Osteocyte (in vitro differentiated cells): ENCODE measurements at regions not wholly inside any gene's neighbourhood (a gene's known extent, or its start where the extent isn't known, plus 50 kb on each side); places are given as distances from the start of the nearest gene placed in this dataset.
"Not testable (repeated sequence)": the region's sequence is repeated elsewhere in the genome, so short reads cannot be mapped to it uniquely, and the experiment has no call there.

Experiments used
- DNase-seq: peaks from one replicate; pipeline ENCODE4 v3.0.0; 2021; ENCODE audit warnings: mixed read lengths; ENCODE audit not compliant: unreplicated experiment; ENCODE audit errors: extremely low spot score
- H3K27ac Mint-ChIP-seq: one replicate; pipeline ENCODE4 v1.8.0; 2021; ENCODE audit warnings: mild to moderate bottlenecking, mixed read lengths; ENCODE audit not compliant: unreplicated experiment
- H3K27me3 Mint-ChIP-seq: one replicate; pipeline ENCODE4 v1.8.0; 2021; ENCODE audit warnings: mixed read lengths; ENCODE audit not compliant: unreplicated experiment
- H3K36me3 Mint-ChIP-seq: one replicate; pipeline ENCODE4 v1.8.0; 2021; ENCODE audit warnings: mixed read lengths; ENCODE audit not compliant: unreplicated experiment
- H3K4me1 Mint-ChIP-seq: one replicate; pipeline ENCODE4 v1.8.0; 2021; ENCODE audit warnings: mixed read lengths; ENCODE audit not compliant: unreplicated experiment
- H3K4me3 Mint-ChIP-seq: one replicate; pipeline ENCODE4 v1.8.0; 2021; ENCODE audit warnings: mild to moderate bottlenecking, moderate library complexity, mixed read lengths; ENCODE audit not compliant: unreplicated experiment
- H3K9me3 Mint-ChIP-seq: one replicate; pipeline ENCODE4 v1.8.0; 2021; ENCODE audit warnings: mixed read lengths; ENCODE audit not compliant: unreplicated experiment
- CTCF ChIP-seq: fragments of 200-600 bp; sonication (generic); IDR thresholded peaks from 2 replicates; pipeline ENCODE4 v1.5.0; 2021; ENCODE audit warnings: antibody characterized with exemption, mild to moderate bottlenecking, moderate library complexity

- not testable (repeated sequence) for DNase-seq, H3K27me3 Mint-ChIP-seq, H3K36me3 Mint-ChIP-seq, H3K4me3 Mint-ChIP-seq, H3K27ac Mint-ChIP-seq, H3K4me1 Mint-ChIP-seq
- peaks cover 16% of the 10 kb centered on the region for H3K9me3 Mint-ChIP-seq
Measured at GRCh38 chr1:176396604-176397395, 66.2 kb upstream of the PAPPA2 start.

GRCh38 chr1:176391621-176392020, 71.4 kb upstream of the PAPPA2 start:
- H3K9me3 Mint-ChIP-seq, result peaks cover 21% of the 10 kb centered on the region
- no peak overlapping the region for H3K4me3 Mint-ChIP-seq

DNA sequence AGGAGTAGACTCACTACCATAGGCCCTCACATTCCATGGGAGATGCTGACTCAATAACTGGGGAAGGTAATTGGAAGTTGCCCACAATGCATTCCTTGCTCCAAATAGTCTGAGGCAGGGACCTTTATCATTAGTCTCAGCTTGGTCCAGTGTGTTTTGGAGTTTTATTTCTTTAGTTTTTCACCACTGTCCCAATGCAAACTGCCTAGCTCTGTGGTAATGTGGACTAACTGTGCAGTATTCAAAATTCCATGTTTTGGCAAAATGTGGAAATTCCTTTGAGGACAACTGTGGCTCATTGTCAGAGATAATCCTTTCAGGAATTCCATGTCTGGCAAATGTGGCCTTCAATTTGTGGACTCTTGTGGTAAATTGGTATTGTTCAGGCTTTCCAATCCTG, 78.1 kb upstream of the PAPPA2 start:
- Mint-ChIP-seq H3K27ac (no peak overlapping the region), H3K36me3 (no peaks in the 10 kb centered on the region), H3K4me3 (no peak overlapping the region), H3K27me3 (no peaks in the 10 kb centered on the region), H3K9me3 (peaks cover 17% of the 10 kb centered on the region), H3K4me1 (no peaks in the 10 kb centered on the region)
- TF ChIP-seq CTCF, result no peak
- DNase-seq, result no peak

More at GRCh38 chr1:176391621-176392020, 71.4 kb upstream of the PAPPA2 start:
- no peak for TF ChIP-seq CTCF
- no peak for DNase-seq
- Mint-ChIP-seq H3K36me3 (no peaks in the 10 kb centered on the region), H3K27me3 (no peaks in the 10 kb centered on the region), H3K4me1 (no peaks in the 10 kb centered on the region), H3K27ac (no peak overlapping the region)

- no peak for DNase-seq
- peaks cover under 1% of the 10 kb centered on the region for H3K9me3 Mint-ChIP-seq
- no peaks in the 10 kb centered on the region for H3K27me3 Mint-ChIP-seq
- no peak overlapping the region for H3K27ac Mint-ChIP-seq
- H3K4me1 Mint-ChIP-seq, result no peaks in the 10 kb centered on the region
- no peak overlapping the region for H3K4me3 Mint-ChIP-seq
- no peaks in the 10 kb centered on the region for H3K36me3 Mint-ChIP-seq
- no peak for TF ChIP-seq CTCF
Measured at GRCh38 chr1:176382163-176382562, 80.8 kb upstream of the PAPPA2 start.

- Mint-ChIP-seq H3K9me3 (no peaks in the 10 kb centered on the region), H3K4me1 (no peaks in the 10 kb centered on the region), H3K4me3 (no peak overlapping the region), H3K36me3 (no peaks in the 10 kb centered on the region), H3K27me3 (no peaks in the 10 kb centered on the region), H3K27ac (no peak overlapping the region)
- no peak for TF ChIP-seq CTCF
- no peak for DNase-seq
Measured at GRCh38 chr1:176379626-176380339, 83.2 kb upstream of the PAPPA2 start.
